Epidermal melanocyte (primary cell): ENCODE measurements at regions not wholly inside any gene's neighbourhood (a gene's known extent, or its start where the extent isn't known, plus 50 kb on each side); places are given as distances from the start of the nearest gene placed in this dataset.
"Not testable (repeated sequence)": the region's sequence is repeated elsewhere in the genome, so short reads cannot be mapped to it uniquely, and the experiment has no call there.

Source experiments
- DNase-seq: peaks from one replicate; pipeline ENCODE4 v3.0.0; 2011; ENCODE audit warnings: low spot score; ENCODE audit not compliant: insufficient read length

GRCh38 chr6:121917834-121918559 lies 481.5 kb upstream of the HSF2 start:
- DNase-seq = no peak

GRCh38 chr6:121920616-121921015 lies 478.8 kb upstream of the HSF2 start:
- DNase-seq = no peak

DNA sequence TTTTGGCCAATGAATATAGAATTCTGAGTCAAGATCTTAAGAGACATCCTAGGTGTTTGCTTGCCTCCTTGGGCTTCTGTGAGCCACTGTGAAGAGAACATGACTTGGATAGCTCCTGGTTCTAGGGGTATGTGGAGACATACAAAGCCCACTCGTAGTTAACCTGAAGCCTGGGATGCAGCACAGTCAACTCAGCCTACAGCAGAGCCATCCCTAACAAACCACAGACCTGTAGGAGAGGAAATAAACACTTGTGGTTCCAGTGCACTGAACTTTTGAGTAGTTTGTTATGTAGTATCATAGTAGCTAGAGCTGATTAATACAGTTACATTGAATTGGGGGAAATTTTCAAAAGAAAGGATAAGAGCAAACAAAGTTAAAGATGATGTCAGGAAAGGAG lies 474.4 kb upstream of the HSF2 start:
- no peak for DNase-seq

DNA sequence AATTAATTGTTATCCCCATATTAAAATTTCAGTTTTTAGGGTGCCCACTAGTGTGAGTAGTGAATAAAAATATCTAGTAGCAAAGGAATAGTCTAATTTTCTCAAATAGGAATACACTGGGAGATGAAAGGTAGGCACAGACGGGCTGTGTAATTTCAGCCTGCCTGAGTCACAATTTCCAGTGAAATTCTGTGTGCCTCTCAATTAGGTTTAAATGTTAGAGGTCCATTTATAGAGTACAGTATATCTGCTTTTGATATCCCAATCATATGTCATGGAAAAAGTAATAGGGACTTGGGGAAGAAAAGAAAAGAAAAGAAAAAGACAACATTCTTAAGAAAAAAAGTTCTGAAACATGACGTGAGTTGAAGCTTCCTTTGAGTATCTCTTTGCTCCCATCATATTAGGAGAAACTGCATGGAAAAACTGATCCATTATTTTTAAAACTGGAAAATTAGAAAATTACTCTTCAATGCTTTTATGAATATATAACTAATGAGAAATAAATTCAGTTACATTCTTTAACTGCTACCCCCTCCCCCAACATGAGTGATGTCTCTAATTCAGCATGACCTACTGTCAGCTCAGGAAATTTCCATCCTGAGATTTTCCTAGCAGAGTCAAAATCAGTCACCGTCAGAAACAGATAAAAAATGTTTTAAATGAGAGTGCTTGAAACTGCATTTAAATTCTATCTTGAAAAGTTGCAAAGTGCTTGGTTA lies 473.8 kb upstream of the HSF2 start:
- no peak for DNase-seq

DNA sequence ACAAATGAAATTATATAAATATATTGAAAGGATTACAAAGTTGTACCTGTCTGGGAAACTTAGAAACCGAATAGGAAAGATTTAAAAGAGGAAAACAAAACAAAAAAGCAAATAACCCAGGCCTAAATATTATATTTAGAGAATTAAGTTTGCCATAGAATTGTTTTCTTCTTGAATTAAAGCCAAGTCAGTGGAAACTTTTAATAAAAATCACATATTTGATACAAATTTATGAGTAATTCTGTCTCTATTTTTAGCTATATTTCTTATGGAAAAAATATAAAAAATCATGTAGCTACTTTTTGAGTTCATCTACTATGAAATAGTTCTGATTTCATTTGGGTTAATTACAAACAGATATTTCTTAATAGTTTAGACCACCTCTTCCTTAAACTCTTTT lies 470.2 kb upstream of the HSF2 start:
- DNase-seq = no peak

DNA sequence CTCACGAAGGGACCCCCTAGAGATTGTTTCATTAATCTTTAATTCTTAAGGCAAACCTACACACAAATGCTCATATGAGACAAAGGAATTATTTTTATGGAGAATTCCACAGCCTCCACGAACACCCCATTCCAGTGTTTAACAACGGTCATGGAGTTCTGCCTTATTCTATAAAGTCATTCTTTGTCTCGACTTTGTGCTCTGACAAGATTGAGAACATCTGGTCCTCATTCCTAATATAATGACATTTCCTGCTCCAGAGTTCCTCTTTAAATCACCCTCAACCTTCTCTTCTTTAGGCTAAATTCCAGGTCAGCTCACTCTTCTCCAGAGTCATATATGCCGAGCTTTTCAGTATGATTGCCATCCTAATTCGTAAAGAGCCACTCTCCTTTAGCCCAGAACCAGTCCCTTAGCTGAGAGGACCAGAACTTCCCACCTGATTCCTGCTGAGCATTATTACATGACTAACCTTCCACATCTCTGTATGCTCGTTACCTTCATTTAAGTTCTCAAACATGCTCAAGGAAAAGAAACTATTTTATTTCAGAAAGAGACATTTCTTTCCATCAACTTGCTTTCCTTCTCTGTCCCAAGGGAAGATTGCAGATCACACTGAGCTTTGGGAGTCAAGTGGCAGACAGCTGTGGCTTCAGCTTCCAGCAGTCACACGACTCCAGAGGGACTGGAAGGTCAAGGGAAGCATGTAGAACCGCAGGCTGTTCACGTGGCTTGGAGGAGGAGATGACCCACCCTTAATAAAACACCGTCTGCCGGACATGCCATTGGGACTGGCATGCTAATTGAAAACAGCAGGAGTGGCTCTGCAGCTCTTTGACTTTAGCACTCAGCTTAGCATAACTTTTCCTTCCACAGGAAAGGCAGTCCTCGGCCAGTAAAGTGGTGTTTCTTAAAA lies 467.1 kb upstream of the HSF2 start:
- DNase-seq = peak; percentile 73

DNA sequence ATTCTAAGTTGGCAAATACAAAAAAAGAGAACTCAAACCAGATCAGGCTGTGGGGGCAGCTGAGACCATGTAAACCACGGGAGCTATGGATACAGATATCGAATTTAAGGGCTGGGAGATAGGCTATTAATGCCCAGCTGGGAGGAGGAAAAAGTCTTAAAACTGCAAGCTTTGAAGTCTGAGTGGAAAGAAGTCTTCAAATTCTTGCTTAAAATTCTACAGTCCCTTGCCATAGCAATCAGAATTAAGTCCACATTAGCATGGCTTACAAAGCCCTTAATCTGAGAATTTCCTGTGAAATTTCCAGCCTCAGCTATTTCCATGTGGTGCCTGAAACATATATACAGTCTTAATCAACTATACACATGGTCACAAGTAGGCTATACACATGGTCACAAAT lies 465.0 kb upstream of the HSF2 start:
- DNase-seq = no peak

DNA sequence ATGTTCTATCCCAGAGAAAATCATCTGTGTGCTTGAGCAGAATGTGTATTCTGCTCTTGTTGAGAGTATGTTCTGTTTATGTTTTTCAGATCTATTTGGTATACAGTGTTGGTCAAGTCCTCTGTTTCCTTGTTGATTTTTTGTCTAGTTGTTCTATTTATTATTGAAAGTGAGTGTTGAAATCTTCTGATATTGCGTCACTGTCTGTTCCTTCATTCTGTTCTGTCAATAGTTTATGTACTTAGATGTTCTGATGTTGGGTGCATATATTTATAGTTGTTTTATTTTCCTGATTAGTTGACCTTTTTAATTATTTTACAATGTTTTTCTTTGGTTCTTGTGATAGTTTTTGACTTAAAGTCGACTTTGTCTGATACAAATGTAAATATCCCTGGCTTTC lies 458.7 kb upstream of the HSF2 start:
- no peak for DNase-seq

DNA sequence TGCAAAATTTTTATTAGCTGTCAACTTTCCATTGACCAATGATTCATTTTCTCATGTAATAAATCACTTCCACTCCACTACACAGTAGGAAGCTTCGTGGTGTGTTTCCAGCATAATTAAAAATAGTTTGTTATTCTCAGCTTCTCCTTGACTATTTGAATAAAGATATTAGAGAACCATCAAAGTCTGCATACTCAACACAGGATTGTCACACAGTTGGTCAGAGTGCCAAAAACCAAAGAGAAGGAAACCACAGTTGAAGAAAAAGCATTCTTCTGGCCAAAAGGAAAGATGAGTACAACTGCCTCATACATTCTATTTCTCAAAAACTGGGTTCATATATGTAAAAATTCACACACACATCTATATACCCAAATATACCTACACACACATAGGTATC lies 455.1 kb upstream of the HSF2 start:
- no peak for DNase-seq

GRCh38 chr6:121951123-121951522 lies 448.3 kb upstream of the HSF2 start:
- no peak for DNase-seq

DNA sequence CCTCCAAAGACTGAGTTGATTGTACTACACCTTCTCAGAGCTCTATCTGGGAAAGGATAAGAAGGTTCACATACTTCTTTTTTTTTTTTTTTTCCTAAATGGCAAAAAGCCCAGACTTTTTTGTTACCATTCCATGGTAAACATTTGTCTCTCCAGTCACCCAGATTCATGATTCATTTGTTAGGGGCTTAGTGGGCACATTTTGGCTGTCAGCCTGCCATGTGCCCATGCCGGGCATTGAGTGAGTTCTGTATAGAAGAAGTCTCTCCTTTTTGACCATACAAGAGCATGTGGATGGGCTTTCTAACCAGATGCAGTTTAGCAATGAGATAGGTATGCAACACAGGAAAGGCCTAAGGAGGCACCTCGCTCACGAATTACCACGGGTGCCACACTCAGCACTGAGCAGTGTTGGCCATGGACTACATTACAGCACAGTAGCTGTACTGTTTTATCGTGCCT lies 447.5 kb upstream of the HSF2 start:
- DNase-seq = no peak

GRCh38 chr6:121955401-121955800 lies 444.1 kb upstream of the HSF2 start:
- DNase-seq = not testable (repeated sequence)

- no peak for DNase-seq
Measured at GRCh38 chr6:121956782-121957181, 442.7 kb upstream of the HSF2 start.

DNA sequence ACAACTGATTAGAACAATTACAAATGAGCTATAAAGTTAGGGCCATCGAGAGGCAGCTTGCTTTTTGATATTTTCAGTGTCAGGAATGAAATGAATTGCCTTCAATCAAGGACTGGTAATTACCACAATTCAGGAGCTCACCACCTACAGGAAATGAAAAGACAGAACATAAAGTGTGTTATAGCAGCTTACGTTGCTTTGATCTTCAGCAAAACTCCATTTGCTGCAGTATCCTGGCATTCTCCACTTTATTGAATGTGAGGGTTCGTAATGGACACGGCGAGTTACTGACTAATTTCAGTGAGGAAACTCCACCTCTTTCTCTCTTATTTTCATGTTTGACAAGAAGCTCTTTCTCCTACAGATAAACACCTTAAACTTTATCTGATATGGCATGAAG lies 440.0 kb upstream of the HSF2 start:
- DNase-seq = no peak

GRCh38 chr6:121961619-121962125 lies 437.8 kb upstream of the HSF2 start:
- DNase-seq = no peak

DNA sequence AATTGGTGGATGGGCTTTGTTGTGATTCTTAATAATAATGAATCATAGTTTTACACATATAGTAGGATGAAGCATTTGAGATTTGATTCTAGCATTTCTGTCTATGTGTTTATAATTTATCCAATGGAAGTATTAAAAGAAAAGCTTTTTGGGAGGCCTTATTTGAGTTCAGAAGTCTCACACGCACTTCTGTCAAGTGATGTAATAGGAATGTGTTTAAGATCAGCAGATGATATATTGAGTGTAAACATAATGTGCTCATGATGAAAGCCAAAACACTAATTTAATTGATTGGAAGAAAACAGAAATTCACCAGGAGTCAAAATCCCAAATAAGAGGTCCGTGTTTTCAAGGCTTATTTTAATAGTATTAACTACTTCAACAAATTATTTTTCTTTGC lies 435.6 kb upstream of the HSF2 start:
- no peak for DNase-seq

- DNase-seq = no peak
Measured at GRCh38 chr6:121965739-121966138, 433.7 kb upstream of the HSF2 start.

GRCh38 chr6:121967631-121968030 lies 431.8 kb upstream of the HSF2 start:
- DNase-seq = no peak

DNA sequence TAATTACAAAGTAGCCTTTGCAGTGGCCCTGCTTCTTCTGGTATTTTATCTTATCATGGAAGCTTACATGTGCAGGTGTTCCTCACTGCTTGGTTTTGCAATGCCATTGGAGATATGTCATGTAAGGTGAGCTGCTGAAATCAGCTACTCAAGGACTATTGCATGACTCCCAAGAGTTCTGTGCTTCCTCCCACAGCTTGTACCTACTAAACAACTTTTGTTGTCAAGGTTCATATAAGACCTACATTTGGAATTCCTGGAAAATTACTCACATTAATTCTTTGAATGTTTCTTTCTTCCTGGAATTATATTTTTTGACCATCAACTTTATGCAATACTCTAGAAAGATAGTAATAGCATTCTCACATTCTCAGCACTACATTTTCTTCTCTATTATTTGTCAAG lies 427.5 kb upstream of the HSF2 start:
- DNase-seq = no peak

- no peak for DNase-seq
Measured at GRCh38 chr6:121984956-121985355, 414.5 kb upstream of the HSF2 start.

DNA sequence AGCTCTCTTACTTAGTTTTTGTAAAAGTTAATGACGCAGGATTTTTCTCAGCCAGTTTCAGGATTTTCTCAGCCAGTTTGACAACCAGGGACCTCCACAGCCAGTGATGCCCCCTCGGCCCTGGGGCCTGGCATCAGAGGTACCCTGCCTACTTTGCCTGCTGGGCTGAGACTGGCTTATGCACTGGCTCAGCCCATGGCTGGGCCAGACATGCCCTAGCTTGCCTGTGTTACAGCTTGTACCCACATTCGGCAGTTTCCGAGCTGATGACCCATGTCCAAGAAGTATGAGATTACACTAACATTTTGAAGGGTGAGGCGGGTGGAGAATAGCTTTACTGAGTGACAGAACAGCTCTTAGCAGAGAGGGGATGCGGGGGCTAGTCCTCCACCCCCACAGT lies 406.1 kb upstream of the HSF2 start:
- no peak for DNase-seq

GRCh38 chr6:121994919-121995318 lies 404.5 kb upstream of the HSF2 start:
- DNase-seq = no peak
